ENCODE measurements at regions not wholly inside any gene's neighbourhood (a gene's known extent, or its start where the extent isn't known, plus 50 kb on each side); places are given as distances from the start of the nearest gene placed in this dataset.

- H3K4me3 ChIP-seq (ENCODE audit: control extremely low read depth in 1 of 5, extremely low read depth in 1 of 5, insufficient read depth in 1 of 5, low read depth in 2 of 5, low read length in 4 of 5) = no peak overlapping the region
- intact Hi-C loops (cut with micrococcal nuclease) = no loop called here
- peaks cover 27% of the 10 kb centered on the region for H3K27me3 Mint-ChIP-seq
- H3K9me3 Mint-ChIP-seq (ENCODE audit: insufficient read depth) = no peaks in the 10 kb centered on the region
- no peak overlapping the region for H3K4me3 Mint-ChIP-seq
- H3K27ac Mint-ChIP-seq = no peak overlapping the region
- H3K9me3 ChIP-seq (ENCODE audit: control extremely low read depth in 1 of 3, control insufficient read depth in 2 of 3, insufficient read depth in 1 of 3, low read length in 2 of 3) = no peaks in the 10 kb centered on the region
- no peak overlapping the region for H2AFZ ChIP-seq (ENCODE audit: insufficient read depth, low read depth, low read length, poor library complexity, severe bottlenecking)
- TF ChIP-seq CTCF (IDR thresholded peaks at IDR 0.05) (no peak), EZH2 (IDR thresholded peaks at IDR 0.05; ENCODE audit: borderline replicate concordance, insufficient read depth, low read depth, low read length, poor library complexity, severe bottlenecking) (no peak)
- H3K27me3 ChIP-seq (replicated peaks in 1 of 4; ENCODE audit: control extremely low read depth in 1 of 4, control insufficient read depth in 3 of 4, insufficient read depth in 4 of 4, low read length in 3 of 4) = peaks cover 0 to 5% (median 0%) of the 10 kb centered on the region in 4 experiments
- no peaks in the 10 kb centered on the region for H3K79me2 ChIP-seq (ENCODE audit: control insufficient read depth, insufficient read depth, low read length)
- WGBS (ENCODE audit: insufficient coverage) = 51% methylated on average over 2 of the region's 3 CpGs
- H3K9ac ChIP-seq (ENCODE audit: low read length) = no peak overlapping the region
- H3K36me3 ChIP-seq (replicated peaks in 1 of 2; ENCODE audit: control extremely low read depth in 1 of 2, control insufficient read depth in 1 of 2, extremely low read depth in 1 of 2, insufficient read depth in 2 of 2, low read length in 1 of 2) = no peaks in the 10 kb centered on the region
- no peak for DNase-seq
- no peak for ATAC-seq (ENCODE audit: low read depth)
- no peaks in the 10 kb centered on the region for H4K20me1 ChIP-seq (ENCODE audit: control insufficient read depth, insufficient read depth, low read length, poor library complexity, severe bottlenecking)
- ChIA-PET CTCF (no interaction called here), POLR2A (no interaction called here)
- no peaks in the 10 kb centered on the region for H3K4me1 Mint-ChIP-seq
- H3K4me2 ChIP-seq (replicated peaks; ENCODE audit: low read depth, low read length, poor library complexity, severe bottlenecking) = no peak overlapping the region
- H3K27ac ChIP-seq (ENCODE audit: low read length in 2 of 2) = no peak overlapping the region
- no peaks in the 10 kb centered on the region for H3K4me1 ChIP-seq (ENCODE audit: control insufficient read depth in 2 of 2, insufficient read depth in 2 of 2, low read length in 2 of 2)
These were observed 66.9 kb upstream of the DIAPH3 start for GRCh38 chr13:60230593-60230992.

- CTCF ChIA-PET = no interaction called here
- POLR2A ChIA-PET = no interaction called here
These were observed 78.4 kb upstream of the DIAPH3 start for GRCh38 chr13:60242043-60242595.

More at GRCh38 chr13:60242043-60242595, 78.4 kb upstream of the DIAPH3 start:
- ATAC-seq (ENCODE audit: low read depth) = no peak
- H2AFZ ChIP-seq (ENCODE audit: insufficient read depth, low read depth, low read length, poor library complexity, severe bottlenecking) = no peak overlapping the region
- H3K79me2 ChIP-seq (ENCODE audit: control insufficient read depth, insufficient read depth, low read length) = no peaks in the 10 kb centered on the region
- Mint-ChIP-seq H3K9me3 (ENCODE audit: insufficient read depth) (no peaks in the 10 kb centered on the region), H3K4me1 (no peaks in the 10 kb centered on the region), H3K27ac (no peak overlapping the region), H3K27me3 (peaks cover 3% of the 10 kb centered on the region), H3K4me3 (no peak overlapping the region)
- no peaks in the 10 kb centered on the region for H4K20me1 ChIP-seq (ENCODE audit: control insufficient read depth, insufficient read depth, low read length, poor library complexity, severe bottlenecking)
- H3K27me3 ChIP-seq (replicated peaks in 1 of 4; ENCODE audit: control extremely low read depth in 1 of 4, control insufficient read depth in 3 of 4, insufficient read depth in 4 of 4, low read length in 3 of 4) = no peaks in the 10 kb centered on the region
- intact Hi-C loops (cut with micrococcal nuclease) = no loop called here
- H3K4me3 ChIP-seq (ENCODE audit: control extremely low read depth in 1 of 5, extremely low read depth in 1 of 5, insufficient read depth in 1 of 5, low read depth in 2 of 5, low read length in 4 of 5) = no peak overlapping the region
- TF ChIP-seq EZH2 (IDR thresholded peaks at IDR 0.05; ENCODE audit: borderline replicate concordance, insufficient read depth, low read depth, low read length, poor library complexity, severe bottlenecking) (no peak), CTCF (IDR thresholded peaks at IDR 0.05) (no peak)
- WGBS (ENCODE audit: insufficient coverage) = 67% methylated on average over 1 of the region's 2 CpGs
- no peaks in the 10 kb centered on the region for H3K4me1 ChIP-seq (ENCODE audit: control insufficient read depth in 2 of 2, insufficient read depth in 2 of 2, low read length in 2 of 2)
- no peaks in the 10 kb centered on the region for H3K9me3 ChIP-seq (ENCODE audit: control extremely low read depth in 1 of 3, control insufficient read depth in 2 of 3, insufficient read depth in 1 of 3, low read length in 2 of 3)
- no peak overlapping the region for H3K9ac ChIP-seq (ENCODE audit: low read length)
- no peak overlapping the region for H3K27ac ChIP-seq (ENCODE audit: low read length in 2 of 2)
- H3K4me2 ChIP-seq (replicated peaks; ENCODE audit: low read depth, low read length, poor library complexity, severe bottlenecking) = no peak overlapping the region
- H3K36me3 ChIP-seq (replicated peaks in 1 of 2; ENCODE audit: control extremely low read depth in 1 of 2, control insufficient read depth in 1 of 2, extremely low read depth in 1 of 2, insufficient read depth in 2 of 2, low read length in 1 of 2) = no peaks in the 10 kb centered on the region
- DNase-seq = no peak

Data from B cell (primary cell).